ENCODE measurements at regions not wholly inside any gene's neighbourhood (a gene's known extent, or its start where the extent isn't known, plus 50 kb on each side); places are given as distances from the start of the nearest gene placed in this dataset.

GRCh38 chr5:174601946-174602345 is 122.4 kb upstream of the MSX2 start:
- intact Hi-C loops (cut with DNase I): no loop called here

GRCh38 chr5:174606153-174606552 is 118.2 kb upstream of the MSX2 start:
- no peak overlapping the region for H3K4me3 ChIP-seq
- intact Hi-C loops (cut with DNase I): no loop called here
- no peaks in the 10 kb centered on the region for H3K27me3 ChIP-seq
- H3K4me1 ChIP-seq: no peaks in the 10 kb centered on the region
- no peak for DNase-seq (ENCODE audit: extremely low spot score in 2 of 2)
- no peaks in the 10 kb centered on the region for H3K9me3 ChIP-seq
- H3K27ac ChIP-seq: no peak overlapping the region
- TF ChIP-seq POLR2A (IDR thresholded peaks at IDR 0.05): no peak
- TF ChIP-seq, protein P1, sequence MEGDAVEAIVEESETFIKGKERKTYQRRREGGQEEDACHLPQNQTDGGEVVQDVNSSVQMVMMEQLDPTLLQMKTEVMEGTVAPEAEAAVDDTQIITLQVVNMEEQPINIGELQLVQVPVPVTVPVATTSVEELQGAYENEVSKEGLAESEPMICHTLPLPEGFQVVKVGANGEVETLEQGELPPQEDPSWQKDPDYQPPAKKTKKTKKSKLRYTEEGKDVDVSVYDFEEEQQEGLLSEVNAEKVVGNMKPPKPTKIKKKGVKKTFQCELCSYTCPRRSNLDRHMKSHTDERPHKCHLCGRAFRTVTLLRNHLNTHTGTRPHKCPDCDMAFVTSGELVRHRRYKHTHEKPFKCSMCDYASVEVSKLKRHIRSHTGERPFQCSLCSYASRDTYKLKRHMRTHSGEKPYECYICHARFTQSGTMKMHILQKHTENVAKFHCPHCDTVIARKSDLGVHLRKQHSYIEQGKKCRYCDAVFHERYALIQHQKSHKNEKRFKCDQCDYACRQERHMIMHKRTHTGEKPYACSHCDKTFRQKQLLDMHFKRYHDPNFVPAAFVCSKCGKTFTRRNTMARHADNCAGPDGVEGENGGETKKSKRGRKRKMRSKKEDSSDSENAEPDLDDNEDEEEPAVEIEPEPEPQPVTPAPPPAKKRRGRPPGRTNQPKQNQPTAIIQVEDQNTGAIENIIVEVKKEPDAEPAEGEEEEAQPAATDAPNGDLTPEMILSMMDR (IDR thresholded peaks at IDR 0.05): no peak
- no peak for TF ChIP-seq POLR2AphosphoS5 (IDR thresholded peaks at IDR 0.05; ENCODE audit: insufficient read depth in 1 of 2, low read depth in 1 of 2)
- no peaks in the 10 kb centered on the region for H3K36me3 ChIP-seq

More at GRCh38 chr5:174601946-174602345, 122.4 kb upstream of the MSX2 start:
- DNase-seq (ENCODE audit: extremely low spot score in 2 of 2): no peak
- Histone ChIP-seq H3K4me1 (no peaks in the 10 kb centered on the region), H3K27me3 (no peaks in the 10 kb centered on the region), H3K4me3 (no peak overlapping the region), H3K36me3 (no peaks in the 10 kb centered on the region), H3K9me3 (no peaks in the 10 kb centered on the region), H3K27ac (no peak overlapping the region)
- TF ChIP-seq, protein P1 (IDR thresholded peaks at IDR 0.05): no peak
- TF ChIP-seq POLR2AphosphoS5 (IDR thresholded peaks at IDR 0.05; ENCODE audit: insufficient read depth in 1 of 2, low read depth in 1 of 2) (no peak), POLR2A (IDR thresholded peaks at IDR 0.05) (no peak)

GRCh38 chr5:174606646-174607045 is 117.7 kb upstream of the MSX2 start:
- TF ChIP-seq POLR2A (IDR thresholded peaks at IDR 0.05): no peak
- TF ChIP-seq POLR2AphosphoS5 (IDR thresholded peaks at IDR 0.05; ENCODE audit: insufficient read depth in 1 of 2, low read depth in 1 of 2): no peak
- TF ChIP-seq, protein P1 (IDR thresholded peaks at IDR 0.05): no peak
- intact Hi-C loops (cut with DNase I): no loop called here
- DNase-seq (ENCODE audit: extremely low spot score in 2 of 2): no peak
- no peaks in the 10 kb centered on the region for H3K36me3 ChIP-seq
- no peaks in the 10 kb centered on the region for H3K27me3 ChIP-seq
- H3K4me1 ChIP-seq: no peaks in the 10 kb centered on the region
- no peak overlapping the region for H3K27ac ChIP-seq
- no peak overlapping the region for H3K4me3 ChIP-seq
- no peaks in the 10 kb centered on the region for H3K9me3 ChIP-seq

- Histone ChIP-seq H3K9me3 (no peaks in the 10 kb centered on the region), H3K36me3 (no peaks in the 10 kb centered on the region), H3K4me3 (no peak overlapping the region), H3K27ac (no peak overlapping the region), H3K27me3 (no peaks in the 10 kb centered on the region), H3K4me1 (no peaks in the 10 kb centered on the region)
- intact Hi-C loops (cut with DNase I): no loop called here
- TF ChIP-seq POLR2A (IDR thresholded peaks at IDR 0.05) (no peak), POLR2AphosphoS5 (IDR thresholded peaks at IDR 0.05; ENCODE audit: insufficient read depth in 1 of 2, low read depth in 1 of 2) (no peak)
- TF ChIP-seq, protein P1 (IDR thresholded peaks at IDR 0.05): no peak
- no peak for DNase-seq (ENCODE audit: extremely low spot score in 2 of 2)
These were observed 117.2 kb upstream of the MSX2 start for GRCh38 chr5:174607205-174607604.

DNA sequence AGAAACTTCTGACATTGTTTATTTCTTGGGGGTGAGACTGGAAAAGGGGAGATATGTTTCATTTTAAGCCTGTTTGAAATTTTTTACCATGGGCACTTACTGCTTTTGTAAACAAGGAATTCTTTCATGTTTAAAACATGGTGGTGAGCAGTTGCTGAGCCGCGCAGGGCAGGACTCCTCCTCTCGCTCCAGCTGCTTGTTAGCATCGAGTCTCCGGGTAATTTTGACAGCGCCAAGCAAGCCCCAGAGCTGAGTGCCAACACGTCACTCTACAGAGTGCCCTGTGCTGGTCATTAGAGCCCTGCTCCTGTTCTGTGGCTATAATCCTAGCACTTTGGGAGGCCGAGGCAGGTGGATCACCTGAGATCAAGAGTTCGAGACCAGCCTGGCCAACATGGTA is 116.5 kb upstream of the MSX2 start:
- H3K27me3 ChIP-seq: no peaks in the 10 kb centered on the region
- no peaks in the 10 kb centered on the region for H3K36me3 ChIP-seq
- H3K27ac ChIP-seq: no peak overlapping the region
- H3K9me3 ChIP-seq: no peaks in the 10 kb centered on the region
- no peaks in the 10 kb centered on the region for H3K4me1 ChIP-seq
- intact Hi-C loops (cut with DNase I): no loop called here
- DNase-seq (ENCODE audit: extremely low spot score in 2 of 2): no peak
- TF ChIP-seq, protein P1 (IDR thresholded peaks at IDR 0.05): no peak
- TF ChIP-seq POLR2AphosphoS5 (IDR thresholded peaks at IDR 0.05; ENCODE audit: insufficient read depth in 1 of 2, low read depth in 1 of 2): no peak
- no peak overlapping the region for H3K4me3 ChIP-seq
